Pulmonary artery endothelial cell (primary cell): ENCODE measurements at regions not wholly inside any gene's neighbourhood (a gene's known extent, or its start where the extent isn't known, plus 50 kb on each side); places are given as distances from the start of the nearest gene placed in this dataset.

Source experiments
- DNase-seq: peaks from one replicate; pipeline ENCODE4 v3.0.0-alpha.2; 2011; ENCODE audit warnings: low read depth, low spot score

DNA sequence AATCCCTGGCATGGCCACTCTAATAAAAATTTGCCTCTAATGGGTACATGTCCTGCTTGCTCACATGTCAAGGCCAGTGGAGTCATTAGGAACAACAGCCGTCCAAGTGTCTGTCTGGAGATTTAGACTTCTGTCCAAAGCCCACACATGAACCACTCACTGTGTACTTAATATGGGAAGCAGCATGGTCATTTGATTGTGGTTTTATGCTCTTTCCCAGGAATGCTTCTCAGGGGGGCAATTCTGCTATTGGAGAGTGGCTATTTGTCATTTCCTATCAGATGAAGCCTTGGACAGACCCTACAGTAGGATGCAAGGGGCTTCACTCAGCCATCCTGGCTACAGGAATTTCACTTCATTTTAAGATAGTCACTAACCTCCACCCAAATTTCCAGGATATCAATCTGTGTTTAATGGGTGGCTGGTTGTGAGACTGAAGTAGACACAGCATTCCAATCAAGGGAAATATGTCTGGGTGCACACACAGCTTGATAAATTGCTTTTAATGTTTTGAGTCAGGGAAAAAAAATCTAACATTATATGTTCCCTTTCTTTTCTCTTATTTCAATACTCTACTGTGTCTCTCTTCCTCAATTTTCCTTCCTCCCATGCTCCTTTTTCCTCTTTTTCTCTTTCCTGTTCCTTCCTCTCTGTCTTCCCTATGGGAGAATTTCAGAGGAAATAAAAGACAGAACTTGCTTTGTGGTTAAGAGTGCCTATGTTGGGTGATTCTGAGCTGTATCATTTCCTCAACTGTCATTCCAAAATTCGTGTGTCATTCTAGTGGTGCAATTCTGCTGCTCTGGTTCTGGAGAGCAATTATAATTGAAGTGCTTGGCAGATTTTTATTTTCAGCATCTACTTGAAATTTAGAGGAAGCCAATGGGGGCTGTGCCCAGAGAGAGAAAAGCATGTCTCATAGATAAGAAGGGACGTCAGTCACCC, 320.1 kb downstream of the OSR1 start:
- DNase-seq, result no peak

DNA sequence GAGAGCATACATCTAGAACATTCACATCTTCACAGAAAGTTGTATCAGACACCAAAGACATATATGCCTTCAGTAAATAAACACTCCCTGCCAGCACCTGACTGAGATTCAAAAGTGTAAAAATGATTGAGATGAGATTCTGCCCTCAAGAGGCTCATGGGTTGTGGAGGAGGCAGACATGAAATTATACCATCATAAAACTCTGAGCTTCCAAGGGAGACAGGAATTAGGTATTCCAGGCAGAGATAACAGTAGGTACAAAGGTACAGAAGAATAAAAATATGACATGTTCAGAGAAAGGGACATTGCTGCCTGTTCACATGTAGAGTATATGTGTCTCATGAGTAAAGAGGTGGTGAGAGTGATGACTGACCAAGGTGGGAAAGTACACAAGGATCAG, 322.3 kb downstream of the OSR1 start:
- DNase-seq, result no peak

DNA sequence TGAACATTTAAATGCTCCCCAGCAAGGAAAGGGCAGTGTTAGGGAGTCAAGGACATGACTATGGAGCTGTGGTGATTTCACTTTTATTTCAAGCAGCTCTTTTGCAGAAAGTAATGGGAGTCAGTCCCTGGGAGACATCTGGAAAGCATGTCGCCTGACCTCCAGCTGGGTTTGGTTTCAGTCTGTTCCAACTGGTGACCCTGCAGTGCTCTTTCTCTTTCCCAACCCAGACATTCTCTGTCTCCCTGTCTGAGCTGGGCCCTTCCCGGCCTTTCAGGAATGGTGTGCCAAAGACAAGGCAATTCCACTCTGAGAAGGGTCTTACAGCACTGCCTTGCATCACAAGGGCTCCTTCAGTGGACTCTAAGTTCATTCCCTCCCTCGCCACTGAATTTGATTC, 323.2 kb downstream of the OSR1 start:
- DNase-seq, result no peak

DNA sequence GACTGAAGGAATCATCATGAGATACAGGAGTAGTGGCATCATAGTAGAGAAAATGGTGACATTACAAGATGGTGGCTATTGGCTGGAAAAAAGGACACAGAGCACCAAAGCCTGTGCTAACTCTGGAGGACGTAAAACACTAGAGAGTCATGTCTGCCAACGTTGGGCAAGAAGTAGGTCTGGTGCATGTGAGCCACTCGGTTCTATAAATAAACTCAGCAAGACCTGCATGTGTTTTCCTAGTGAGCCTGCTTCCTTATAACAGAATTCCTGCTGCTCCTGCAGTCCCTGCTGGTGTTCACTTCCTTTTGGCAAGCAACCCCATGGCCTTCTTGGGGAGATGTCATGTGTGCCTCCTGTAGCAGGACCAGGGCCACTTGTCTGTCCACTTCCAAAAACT, 325.2 kb downstream of the OSR1 start:
- no peak for DNase-seq

DNA sequence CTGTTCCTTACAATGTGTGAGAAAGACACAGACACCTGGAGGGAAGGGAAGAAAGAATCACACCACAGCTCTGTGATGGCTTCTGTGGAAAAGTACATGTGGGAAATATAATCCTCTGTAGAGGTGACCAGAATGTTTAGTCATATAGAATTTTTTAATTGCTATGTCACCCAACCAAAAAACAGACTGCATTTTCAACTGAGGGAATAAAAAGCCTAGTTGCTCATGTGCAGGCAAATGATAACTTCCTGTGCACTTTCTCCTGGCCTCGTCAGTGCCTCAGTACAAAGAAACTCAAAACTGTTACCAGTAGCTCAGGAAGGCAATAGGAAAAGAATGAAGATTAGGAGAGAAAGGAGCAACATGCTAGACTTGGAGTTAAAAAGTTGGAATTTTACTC, 326.8 kb downstream of the OSR1 start:
- DNase-seq, result no peak

DNA sequence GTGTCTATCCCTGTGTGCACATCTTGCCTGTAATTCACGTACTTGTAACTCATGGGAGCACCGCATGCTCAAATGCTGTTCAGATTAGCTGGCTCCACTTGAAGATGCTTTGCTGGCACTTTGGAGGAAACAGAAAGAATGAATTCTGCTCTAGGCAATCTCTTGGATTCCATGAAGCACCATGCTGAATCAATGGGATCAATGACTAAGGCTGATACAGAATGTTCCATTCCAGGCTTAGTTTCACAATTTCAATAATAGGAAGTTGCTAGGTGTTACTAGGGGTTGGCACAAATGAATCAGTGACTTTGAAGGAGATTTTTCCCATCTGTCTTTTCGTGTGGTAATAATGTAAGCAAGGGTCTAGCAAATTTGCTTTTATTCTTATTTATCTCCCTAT, 328.8 kb downstream of the OSR1 start:
- no peak for DNase-seq

DNA sequence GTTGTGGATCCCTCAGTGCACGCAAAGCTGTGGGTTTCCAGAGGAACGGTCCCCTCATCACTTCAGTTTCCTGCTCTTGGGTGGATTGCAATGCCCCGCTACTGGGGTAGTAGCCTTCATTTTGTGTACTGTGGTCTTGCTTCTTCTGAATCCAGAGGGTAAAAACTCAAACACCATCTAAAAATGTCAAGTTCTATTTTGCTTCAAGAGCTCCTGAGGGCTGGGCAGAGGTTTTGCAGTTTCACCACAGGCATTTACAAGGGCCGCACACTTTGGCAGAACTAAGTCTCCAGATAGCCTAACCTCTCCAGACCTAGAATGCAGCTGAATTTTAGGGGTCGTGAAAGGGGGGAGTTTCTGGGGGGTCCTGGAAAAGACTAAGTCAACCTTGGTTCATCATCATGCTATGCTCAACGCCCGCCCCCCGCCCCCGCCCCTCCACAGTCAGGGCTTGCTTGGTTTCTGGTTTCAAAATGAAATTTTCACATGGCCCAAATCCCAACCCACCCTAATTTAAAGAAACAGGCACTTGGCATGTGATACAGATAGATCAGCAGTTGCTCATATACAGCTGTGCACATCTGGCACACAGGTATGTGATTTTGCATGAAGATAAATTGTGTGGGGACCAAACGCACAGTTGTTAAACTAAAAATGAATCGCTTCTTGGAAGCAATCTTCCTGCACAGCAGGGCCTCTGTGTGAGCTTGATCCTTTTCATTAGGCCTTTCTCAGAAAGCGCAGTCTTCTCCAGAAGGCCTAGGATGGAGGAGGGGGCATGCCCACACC, 329.6 kb downstream of the OSR1 start:
- no peak for DNase-seq

DNA sequence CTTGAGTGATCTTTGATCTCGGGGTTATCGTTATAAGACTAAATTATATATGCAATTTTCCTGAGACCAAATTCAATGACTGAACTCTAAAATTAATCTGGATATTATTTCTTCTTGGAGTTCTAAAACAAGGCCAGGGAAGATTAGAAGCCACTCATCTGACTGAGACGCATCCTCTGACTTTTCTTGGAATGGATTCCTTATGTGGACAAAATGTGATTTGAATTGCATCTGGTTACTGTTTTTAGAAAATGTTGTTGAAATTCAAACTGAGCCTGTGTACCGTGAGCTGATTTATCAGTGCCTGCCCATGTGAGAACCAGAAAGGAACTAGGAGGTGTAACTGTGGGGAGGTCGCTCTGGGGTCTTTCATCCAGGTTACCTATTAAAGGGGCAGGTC, 330.8 kb downstream of the OSR1 start:
- no peak for DNase-seq

DNA sequence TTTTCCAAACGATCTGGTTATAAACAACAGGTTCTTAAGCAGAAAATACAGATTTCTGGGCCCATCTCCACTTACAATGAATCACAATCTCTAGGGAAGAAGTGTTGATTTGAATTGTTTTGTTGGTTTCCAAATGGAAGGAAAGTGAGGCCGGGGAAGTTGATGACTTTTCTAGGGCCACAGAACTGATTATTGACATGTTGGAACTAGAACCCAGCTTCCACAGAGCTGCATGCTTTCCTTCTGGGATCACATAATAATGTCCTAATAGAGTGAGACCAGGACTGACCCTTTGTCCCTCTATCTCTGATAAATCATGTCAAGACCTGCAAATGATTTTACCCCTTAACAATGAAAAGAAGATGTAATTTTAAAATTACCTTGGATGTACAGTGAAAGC, 332.2 kb downstream of the OSR1 start:
- no peak for DNase-seq

DNA sequence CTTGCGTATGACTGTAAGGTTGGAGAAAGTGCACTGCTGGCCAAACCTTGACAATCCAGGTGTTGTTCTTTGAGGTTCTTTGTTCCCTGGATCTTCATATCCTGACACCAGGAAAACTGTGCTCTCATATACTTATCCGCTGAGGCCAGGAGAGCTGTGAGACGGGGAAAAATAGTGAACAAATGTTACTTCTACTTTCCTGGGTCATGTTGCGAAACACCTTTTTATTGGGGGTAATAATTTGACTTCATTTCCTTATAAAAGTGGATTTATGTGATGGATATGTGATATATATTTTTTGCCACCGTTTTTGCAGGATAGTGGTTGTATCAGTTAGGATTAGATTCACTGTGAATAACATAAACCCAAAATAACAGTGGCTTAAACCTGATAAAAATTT, 336.1 kb downstream of the OSR1 start:
- DNase-seq, result no peak

DNA sequence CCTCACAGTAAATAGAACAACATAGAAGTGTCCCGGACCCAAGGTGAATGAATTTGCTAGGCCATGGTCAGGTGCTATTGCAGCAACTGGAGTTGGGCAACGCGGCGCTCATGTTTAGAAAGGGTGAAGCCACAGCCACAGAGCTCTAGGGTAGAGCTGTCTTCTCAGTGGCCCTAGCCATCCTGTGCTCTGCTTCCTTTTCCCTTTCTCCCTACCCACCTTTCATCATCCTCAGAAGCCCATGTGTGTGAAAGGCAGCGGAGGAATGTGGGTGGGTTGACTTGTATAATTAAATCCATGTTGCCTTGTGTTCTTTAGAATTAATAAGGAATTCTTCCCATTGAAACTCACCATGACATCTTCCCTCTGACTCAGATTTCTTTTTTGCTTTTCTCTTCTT, 336.7 kb downstream of the OSR1 start:
- no peak for DNase-seq

DNA sequence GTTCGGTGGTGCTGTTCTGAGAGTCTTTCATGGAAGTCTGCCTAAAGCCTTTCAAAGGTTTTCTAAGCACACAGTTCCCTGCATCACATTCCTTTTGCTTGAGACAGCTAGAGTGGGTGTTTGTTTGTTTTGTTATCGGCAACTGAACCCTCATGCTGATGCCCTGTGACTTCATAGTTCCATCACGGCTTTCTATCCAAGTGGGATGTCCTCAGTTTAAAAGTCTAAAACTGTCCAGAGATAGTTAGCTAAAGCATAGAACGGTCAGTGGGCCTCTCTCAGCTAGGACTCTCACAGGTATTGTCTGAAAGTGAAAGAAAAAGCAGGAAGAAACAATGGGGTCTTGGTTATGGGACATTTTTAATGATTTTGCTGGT, 337.3 kb downstream of the OSR1 start:
- DNase-seq, result no peak

DNA sequence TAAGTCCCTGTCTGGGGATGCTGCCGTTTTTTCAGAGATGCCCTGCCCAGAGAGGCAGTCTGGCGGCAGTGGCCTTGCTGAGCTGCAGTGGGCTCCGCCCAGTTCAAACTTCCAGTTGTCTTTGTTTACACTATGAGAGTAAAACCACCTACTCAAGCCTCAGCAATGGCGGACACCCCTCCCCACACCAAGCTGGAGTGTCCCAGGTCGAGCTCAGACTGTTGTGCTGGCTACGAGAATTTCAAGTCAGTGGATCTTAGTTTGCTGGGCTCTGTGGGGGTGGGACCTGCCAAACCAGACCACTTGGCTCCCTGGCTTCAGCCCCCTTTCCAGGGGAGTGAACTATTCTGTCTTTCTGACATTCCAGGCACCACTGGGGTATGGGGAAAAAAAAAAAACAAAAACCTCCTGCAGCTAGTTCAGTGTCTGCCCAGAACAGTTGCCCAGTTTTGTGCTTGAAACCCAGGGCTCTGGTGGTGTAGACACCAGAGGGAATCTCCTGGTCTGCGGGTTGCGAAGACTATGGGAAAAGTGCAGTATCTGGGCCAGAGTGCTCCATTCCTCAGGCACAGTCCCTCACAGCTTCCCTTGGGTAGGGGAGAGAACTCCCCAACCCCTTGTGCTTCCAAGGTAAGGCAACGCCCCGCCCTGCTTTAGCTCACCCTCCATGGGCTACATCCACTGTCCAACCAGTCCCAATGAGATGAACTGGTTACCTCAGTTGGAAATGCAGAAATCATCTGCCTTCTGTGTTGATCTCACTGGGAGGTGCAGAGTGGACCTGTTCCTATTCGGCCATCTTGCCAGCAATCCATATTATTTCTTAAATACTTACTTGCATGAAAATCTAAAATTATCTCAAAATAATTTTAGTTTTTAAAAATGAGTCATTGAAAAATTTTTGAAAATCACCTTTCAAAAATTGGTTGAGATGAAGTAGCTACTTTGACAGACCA, 338.0 kb downstream of the OSR1 start:
- no peak for DNase-seq

DNA sequence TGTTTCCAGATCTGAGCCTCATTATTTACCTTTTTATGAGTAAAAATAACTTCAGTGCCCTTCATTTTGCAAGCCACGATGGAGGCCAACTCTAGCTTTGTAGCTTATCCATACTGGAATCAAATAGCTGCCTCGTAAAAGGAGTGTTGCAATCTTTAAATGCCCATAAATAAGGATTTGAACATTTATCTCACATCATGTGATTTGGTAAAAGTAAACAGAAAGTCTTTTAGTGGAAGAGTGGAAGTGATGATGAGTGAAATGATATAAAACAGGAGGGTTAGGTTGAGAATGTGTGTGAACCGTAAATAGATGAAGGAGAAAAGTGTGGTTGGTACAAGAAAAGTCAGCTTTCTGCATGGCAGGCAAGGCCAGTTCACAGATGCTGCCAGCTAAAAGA, 348.9 kb downstream of the OSR1 start:
- DNase-seq, result no peak

DNA sequence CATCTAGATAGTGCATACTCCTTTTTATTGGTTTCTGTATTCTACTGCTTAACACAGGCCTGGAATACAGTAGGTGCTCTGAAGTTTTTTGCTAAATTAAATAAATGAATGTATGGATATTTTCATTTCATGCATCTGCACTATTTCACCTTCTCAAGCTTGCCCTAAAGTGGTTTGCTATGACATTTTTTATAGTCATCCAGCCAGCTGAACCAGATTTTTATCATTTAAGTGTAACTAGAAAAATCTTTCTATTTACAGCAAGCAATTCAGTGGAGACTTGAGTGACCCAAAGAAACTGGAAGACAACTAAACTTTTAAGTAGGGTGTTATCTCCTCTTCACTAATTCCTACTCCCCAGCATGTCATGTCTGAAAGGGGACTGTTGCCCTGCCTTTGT, 354.9 kb downstream of the OSR1 start:
- no peak for DNase-seq

DNA sequence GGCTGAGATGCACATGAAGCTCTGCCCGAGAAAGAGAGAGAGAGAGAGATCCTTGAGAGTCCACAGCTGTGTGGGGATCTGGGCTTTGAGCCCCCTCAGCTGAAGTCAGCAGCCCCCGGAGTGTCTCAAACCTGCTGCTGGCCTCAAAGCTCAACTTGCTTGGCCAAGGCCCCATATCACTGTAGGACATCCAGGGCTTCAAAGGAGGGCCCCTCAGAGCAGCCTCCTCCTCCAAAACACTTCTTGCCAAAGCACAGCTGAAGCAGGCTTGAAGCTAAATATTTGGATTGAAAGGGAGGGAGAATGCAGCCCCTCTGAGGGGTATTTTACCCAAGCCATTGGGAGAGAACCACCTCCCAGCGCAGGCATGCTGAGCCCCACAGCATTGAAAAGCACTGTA, 357.6 kb downstream of the OSR1 start:
- no peak for DNase-seq

DNA sequence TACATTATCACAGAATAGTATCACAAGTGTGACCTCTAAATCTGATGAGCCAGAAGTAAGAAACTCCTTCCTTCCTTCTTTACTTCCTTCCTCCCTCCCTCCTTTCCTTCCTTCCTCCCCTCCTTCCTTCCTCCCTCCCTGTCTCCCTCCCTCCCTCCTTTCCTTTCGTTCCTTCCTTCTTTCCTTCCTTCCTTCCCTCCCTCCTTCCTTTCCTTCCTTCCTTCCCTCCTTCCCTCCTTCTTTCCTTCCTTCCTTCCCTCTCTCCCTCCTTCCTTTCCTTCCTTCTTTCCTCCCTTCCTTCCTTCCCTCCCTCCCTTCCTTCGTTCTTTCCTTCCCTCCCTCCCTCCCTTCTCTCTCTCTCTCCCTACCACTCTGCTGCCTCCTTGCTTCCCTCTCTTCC, 359.2 kb downstream of the OSR1 start:
- no peak for DNase-seq

DNA sequence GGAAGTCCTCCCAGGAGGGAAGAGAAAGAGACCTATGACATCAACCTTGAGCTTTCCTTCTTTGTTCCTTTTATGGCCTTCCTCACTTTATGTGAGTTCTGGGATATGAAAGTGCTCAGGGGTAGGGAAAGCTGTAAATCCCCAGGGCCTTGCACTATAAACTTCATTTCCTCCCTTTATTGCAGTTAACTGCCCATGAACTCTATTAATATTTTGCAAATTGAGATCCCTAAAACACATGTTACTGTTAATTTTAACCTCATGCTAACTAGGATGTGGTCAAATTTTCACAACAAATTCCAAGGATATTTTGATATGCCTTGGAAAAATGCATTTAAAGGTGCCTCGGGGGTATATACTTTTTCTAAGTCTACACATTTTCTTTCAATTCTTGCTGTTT, 359.9 kb downstream of the OSR1 start:
- no peak for DNase-seq

DNA sequence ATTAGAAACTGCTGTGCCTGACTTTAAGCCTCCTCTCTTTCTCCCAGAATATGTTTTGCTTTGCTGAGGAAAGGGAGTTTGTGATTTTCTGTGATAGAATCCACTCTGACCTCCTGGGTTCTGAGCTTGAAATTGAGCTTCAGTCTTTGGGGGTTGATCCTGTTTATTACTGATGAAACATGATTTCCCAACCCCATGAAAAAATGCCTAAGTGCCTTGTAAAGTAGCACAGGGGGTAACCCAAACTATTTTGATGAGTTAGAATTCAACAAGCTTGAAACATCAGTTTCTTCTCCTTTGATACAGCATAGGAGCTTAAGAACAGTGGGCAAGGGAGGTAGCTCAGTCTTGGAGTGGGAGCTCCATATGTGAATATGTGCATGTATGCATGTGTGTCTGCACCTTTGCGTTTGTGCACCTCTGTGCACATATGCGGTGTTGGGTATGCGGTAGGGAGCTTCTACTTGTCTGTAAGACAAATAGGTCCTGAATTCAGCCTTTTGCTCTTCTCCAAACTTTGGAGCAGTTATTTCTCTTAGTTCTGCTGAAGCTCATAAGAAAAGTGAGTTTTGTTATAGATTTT, 364.6 kb downstream of the OSR1 start:
- no peak for DNase-seq

DNA sequence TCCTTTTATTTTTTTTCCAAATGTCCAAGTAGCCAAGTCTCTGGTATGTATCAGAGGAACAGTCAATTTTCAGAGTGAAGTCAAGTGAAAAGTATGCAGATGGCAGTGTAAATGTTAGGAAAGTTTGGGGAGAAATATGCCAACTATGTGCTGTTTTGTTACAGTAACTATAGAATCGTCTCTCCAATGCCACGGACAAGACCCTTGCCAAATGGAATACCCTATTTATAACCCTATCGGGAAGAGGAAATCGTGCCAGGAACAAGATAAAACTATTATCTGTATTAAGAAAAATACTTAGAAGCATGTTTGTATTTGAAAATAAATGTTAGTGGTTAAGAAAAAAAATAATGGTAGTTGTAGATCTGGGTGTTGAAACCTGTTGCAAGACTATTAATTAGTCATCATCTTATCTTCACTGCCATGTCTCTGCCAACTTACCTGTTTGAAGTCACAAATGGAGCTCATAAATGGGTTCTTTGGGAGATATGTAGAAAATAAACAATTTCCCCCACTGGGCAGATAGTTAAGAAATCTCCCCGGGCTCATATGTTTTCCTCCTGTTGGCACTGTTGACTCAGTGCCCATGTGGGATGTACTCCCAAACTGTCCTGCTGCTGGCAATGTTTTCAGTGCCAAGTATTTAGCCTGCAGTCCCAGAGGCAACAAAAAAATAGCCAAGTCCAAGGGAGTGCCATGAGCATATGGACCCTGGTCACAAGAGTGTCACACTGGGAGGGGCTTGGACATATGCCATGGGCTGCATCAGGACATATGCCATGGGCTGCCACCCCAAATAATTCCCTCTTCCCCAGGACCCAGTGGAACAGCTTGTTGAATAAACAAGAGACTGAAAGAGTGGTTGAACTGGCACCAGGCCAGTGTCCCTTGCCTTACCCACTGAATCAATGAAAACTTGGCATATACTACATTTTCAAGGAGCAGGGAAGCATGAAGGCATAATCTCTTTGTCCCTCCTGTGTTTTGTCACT, 366.9 kb downstream of the OSR1 start:
- no peak for DNase-seq
